OCI-LY7 (cell line): ENCODE measurements at regions not wholly inside any gene's neighbourhood (a gene's known extent, or its start where the extent isn't known, plus 50 kb on each side); places are given as distances from the start of the nearest gene placed in this dataset.

ENCODE experiments used
- BruUV-seq: library from RNA; stranded (reverse); fragments of 400-500 nt; replicated peaks from 2 replicates; lab custom pipeline; 2021; lab: Mats Ljungman, UMichigan
- CTCF ChIA-PET: fragments of 300-600 bp; sonication (Branson Sonifier 250); formaldehyde crosslinking; loops from one replicate; lab custom pipeline; 2022; ENCODE audit warnings: antibody characterized with exemption; ENCODE audit not compliant: unreplicated experiment; lab: Charles Lee
- POLR2A ChIA-PET: fragments of 300-600 bp; sonication (Branson Sonifier 250); formaldehyde crosslinking; loops from one replicate; lab custom pipeline; 2022; ENCODE audit warnings: antibody characterized with exemption; lab: Charles Lee
- DNase-seq: peaks from one replicate; pipeline ENCODE4 v3.0.0-alpha.2; 2015; ENCODE audit warnings: low spot score
- H2AFZ ChIP-seq: fragments of 200-600 bp; sonication (generic), shearing (Covaris generic); 2 replicates; pipeline ENCODE4 v1.6.1; 2014; ENCODE audit warnings: mild to moderate bottlenecking, antibody characterized with exemption, low read length, moderate library complexity
- H3K27ac ChIP-seq: fragments of 200-600 bp; sonication (generic); 2 replicates; pipeline ENCODE4 v1.5.1; 2014; ENCODE audit warnings: mixed run types, low read depth, mild to moderate bottlenecking, moderate library complexity, low read length, inconsistent platforms; ENCODE audit not compliant: poor library complexity, severe bottlenecking
- H3K36me3 ChIP-seq: fragments of 200-600 bp; sonication (generic); 2 replicates; pipeline ENCODE4 v1.6.1; 2014; ENCODE audit warnings: mild to moderate bottlenecking, antibody characterized with exemption, low read length, moderate library complexity, mixed read lengths; ENCODE audit not compliant: insufficient read depth
- H3K4me1 ChIP-seq: fragments of 200-600 bp; sonication (generic); 2 replicates; pipeline ENCODE4 v1.5.1; 2014; ENCODE audit warnings: mild to moderate bottlenecking, low read length; ENCODE audit not compliant: insufficient read depth, poor library complexity, severe bottlenecking
- H3K4me2 ChIP-seq: fragments of 200-600 bp; sonication (generic); 2 replicates; pipeline ENCODE4 v1.6.1; 2014; ENCODE audit warnings: mild to moderate bottlenecking, low read length
- H3K4me3 ChIP-seq: fragments of 200-600 bp; sonication (generic); 2 replicates; pipeline ENCODE4 v1.5.1; 2014; ENCODE audit warnings: mild to moderate bottlenecking, low read depth, low read length; ENCODE audit not compliant: poor library complexity, severe bottlenecking
- H3K79me2 ChIP-seq: fragments of 200-600 bp; sonication (generic); 2 replicates; pipeline ENCODE4 v1.6.1; 2016; ENCODE audit warnings: low read depth, mild to moderate bottlenecking, low read length, moderate library complexity, mixed read lengths; ENCODE audit not compliant: insufficient read depth
- H3K9me2 ChIP-seq: fragments of 200-600 bp; sonication (generic); 2 replicates; pipeline ENCODE4 v1.6.1; 2016; ENCODE audit warnings: mild to moderate bottlenecking, low read length, mixed read lengths; ENCODE audit not compliant: insufficient read depth
- H3K9me3 ChIP-seq: fragments of 200-600 bp; sonication (generic); 2 replicates; pipeline ENCODE4 v1.6.1; 2014; ENCODE audit warnings: mild to moderate bottlenecking, mixed run types, low read length, mixed read lengths
- H4K20me1 ChIP-seq: fragments of 200-600 bp; sonication (generic); 2 replicates; pipeline ENCODE4 v1.6.1; 2014; ENCODE audit warnings: mild to moderate bottlenecking, antibody characterized with exemption, low read length, moderate library complexity, mixed read lengths; ENCODE audit not compliant: insufficient read depth
- EZH2phosphoT487 ChIP-seq: fragments of 200-600 bp; sonication (generic); IDR thresholded peaks from 2 replicates; pipeline ENCODE4 v1.6.1; 2018; ENCODE audit warnings: low read depth, borderline replicate concordance, mild to moderate bottlenecking, mixed run types, antibody characterized with exemption, low read length, moderate library complexity, mixed read lengths
- intact Hi-C: fragments of 100-400 bp; cut with micrococcal nuclease; formaldehyde crosslinking; loops from one replicate; pipeline ENCODE4 v1.10.0; 2022; ENCODE audit not compliant: unreplicated experiment
- TF ChIP-seq, protein P1 (sequence below): fragments of 200-600 bp; sonication (generic); conservative IDR thresholded peaks from 2 replicates; pipeline ENCODE4 v1.5.1; 2014; ENCODE audit warnings: mild to moderate bottlenecking, antibody characterized with exemption, low read length, moderate library complexity, mixed read lengths

- no TSS peak for BruUV-seq
- Histone ChIP-seq H3K36me3 (no peaks in the 10 kb centered on the region), H3K9me2 (no peaks in the 10 kb centered on the region), H2AFZ (no peak overlapping the region), H3K9me3 (no peaks in the 10 kb centered on the region), H3K4me2 (no peak overlapping the region), H3K4me3 (no peak overlapping the region), H4K20me1 (no peaks in the 10 kb centered on the region), H3K4me1 (no peaks in the 10 kb centered on the region), H3K79me2 (no peaks in the 10 kb centered on the region), H3K27ac (no peak overlapping the region)
- TF ChIP-seq, protein P1, sequence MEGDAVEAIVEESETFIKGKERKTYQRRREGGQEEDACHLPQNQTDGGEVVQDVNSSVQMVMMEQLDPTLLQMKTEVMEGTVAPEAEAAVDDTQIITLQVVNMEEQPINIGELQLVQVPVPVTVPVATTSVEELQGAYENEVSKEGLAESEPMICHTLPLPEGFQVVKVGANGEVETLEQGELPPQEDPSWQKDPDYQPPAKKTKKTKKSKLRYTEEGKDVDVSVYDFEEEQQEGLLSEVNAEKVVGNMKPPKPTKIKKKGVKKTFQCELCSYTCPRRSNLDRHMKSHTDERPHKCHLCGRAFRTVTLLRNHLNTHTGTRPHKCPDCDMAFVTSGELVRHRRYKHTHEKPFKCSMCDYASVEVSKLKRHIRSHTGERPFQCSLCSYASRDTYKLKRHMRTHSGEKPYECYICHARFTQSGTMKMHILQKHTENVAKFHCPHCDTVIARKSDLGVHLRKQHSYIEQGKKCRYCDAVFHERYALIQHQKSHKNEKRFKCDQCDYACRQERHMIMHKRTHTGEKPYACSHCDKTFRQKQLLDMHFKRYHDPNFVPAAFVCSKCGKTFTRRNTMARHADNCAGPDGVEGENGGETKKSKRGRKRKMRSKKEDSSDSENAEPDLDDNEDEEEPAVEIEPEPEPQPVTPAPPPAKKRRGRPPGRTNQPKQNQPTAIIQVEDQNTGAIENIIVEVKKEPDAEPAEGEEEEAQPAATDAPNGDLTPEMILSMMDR: no peak
- no peak for TF ChIP-seq EZH2phosphoT487
- ChIA-PET CTCF (no interaction called here), POLR2A (interaction anchor here (1.0 kb wide), 1 partner anchor 11 kb away, joined by 3 read pairs; no protein-coding TSS in a partner anchor)
- no peak for DNase-seq
- intact Hi-C loops: no loop called here
These were observed 134.2 kb upstream of the MARCHF11 start for GRCh38 chr5:16313761-16314160.

GRCh38 chr5:16312785-16313184, 133.2 kb upstream of the MARCHF11 start:
- no peaks in the 10 kb centered on the region for H3K9me2 ChIP-seq
- H4K20me1 ChIP-seq: no peaks in the 10 kb centered on the region
- H3K4me1 ChIP-seq: no peaks in the 10 kb centered on the region
- H3K79me2 ChIP-seq: no peaks in the 10 kb centered on the region
- TF ChIP-seq, protein P1: no peak
- TF ChIP-seq EZH2phosphoT487: no peak
- no TSS peak for BruUV-seq
- H3K27ac ChIP-seq: no peak overlapping the region
- no peaks in the 10 kb centered on the region for H3K9me3 ChIP-seq
- DNase-seq: no peak
- no peak overlapping the region for H3K4me2 ChIP-seq
- intact Hi-C loops: no loop called here
- ChIA-PET POLR2A (interaction anchor here (1.0 kb wide), 1 partner anchor 10 kb away, joined by 3 read pairs; no protein-coding TSS in a partner anchor), CTCF (no interaction called here)
- no peak overlapping the region for H2AFZ ChIP-seq
- no peaks in the 10 kb centered on the region for H3K36me3 ChIP-seq
- H3K4me3 ChIP-seq: no peak overlapping the region

DNA sequence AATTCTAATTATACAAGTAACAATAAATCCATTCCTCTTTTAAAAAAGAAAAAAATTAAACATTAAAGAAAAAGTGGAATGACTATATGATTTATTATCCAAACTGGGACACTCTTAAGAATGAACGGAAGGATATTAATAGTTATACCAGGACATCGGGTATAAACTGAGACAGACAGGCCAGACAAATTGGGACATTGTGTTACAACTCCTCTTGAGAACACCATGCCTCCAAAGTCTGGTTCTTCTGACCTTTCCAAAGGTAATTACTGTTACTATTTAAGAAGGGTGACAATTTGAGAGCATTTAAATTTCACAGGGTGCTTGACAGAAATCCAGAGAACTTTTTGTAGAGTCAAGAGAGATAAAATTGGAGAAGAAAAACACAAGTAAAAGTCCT, 132.1 kb upstream of the MARCHF11 start:
- no peaks in the 10 kb centered on the region for H3K9me3 ChIP-seq
- no peak overlapping the region for H3K4me2 ChIP-seq
- POLR2A ChIA-PET: no interaction called here
- H3K27ac ChIP-seq: no peak overlapping the region
- CTCF ChIA-PET: no interaction called here
- no peak overlapping the region for H2AFZ ChIP-seq
- H3K36me3 ChIP-seq: no peaks in the 10 kb centered on the region
- intact Hi-C loops: no loop called here
- no peaks in the 10 kb centered on the region for H3K79me2 ChIP-seq
- no peak for DNase-seq
- TF ChIP-seq, protein P1: no peak
- TF ChIP-seq EZH2phosphoT487: no peak
- BruUV-seq: no TSS peak
- H3K4me3 ChIP-seq: no peak overlapping the region
- no peaks in the 10 kb centered on the region for H4K20me1 ChIP-seq
- no peaks in the 10 kb centered on the region for H3K4me1 ChIP-seq
- H3K9me2 ChIP-seq: no peaks in the 10 kb centered on the region
